GM21367 (cell line): ENCODE measurements at regions not wholly inside any gene's neighbourhood (a gene's known extent, or its start where the extent isn't known, plus 50 kb on each side); places are given as distances from the start of the nearest gene placed in this dataset.
A peak's percentile ranks its signal among the peaks of the same experiment; 100 is the strongest.
"Not testable (repeated sequence)": the region's sequence is repeated elsewhere in the genome, so short reads cannot be mapped to it uniquely, and the experiment has no call there.

Source experiments
- ATAC-seq: cut with Tn5 transposase; IDR thresholded peaks from one replicate; pipeline ENCODE4 v1.9.1; 2021; ENCODE audit not compliant: unreplicated experiment

- no peak for ATAC-seq
These were observed 466.2 kb upstream of the NR5A2 start for GRCh38 chr1:199561334-199561733.

- ATAC-seq, result no peak
These were observed 454.5 kb upstream of the NR5A2 start for GRCh38 chr1:199573047-199573446.

GRCh38 chr1:199574950-199575349 is 452.6 kb upstream of the NR5A2 start:
- no peak for ATAC-seq

- ATAC-seq, result no peak
These were observed 447.2 kb upstream of the NR5A2 start for GRCh38 chr1:199580300-199580699.

GRCh38 chr1:199585392-199585791 is 442.1 kb upstream of the NR5A2 start:
- no peak for ATAC-seq

- ATAC-seq, result peak; percentile 89
These were observed 436.8 kb upstream of the NR5A2 start for GRCh38 chr1:199590708-199591107.

- no peak for ATAC-seq
These were observed 436.0 kb upstream of the NR5A2 start for GRCh38 chr1:199591468-199591867.

GRCh38 chr1:199593475-199593874 is 434.0 kb upstream of the NR5A2 start:
- ATAC-seq, result no peak

GRCh38 chr1:199596448-199596847 is 431.1 kb upstream of the NR5A2 start:
- ATAC-seq, result not testable (repeated sequence)

GRCh38 chr1:199597152-199597551 is 430.4 kb upstream of the NR5A2 start:
- ATAC-seq, result no peak

- no peak for ATAC-seq
These were observed 419.1 kb upstream of the NR5A2 start for GRCh38 chr1:199608414-199608813.

GRCh38 chr1:199612976-199613774 is 414.3 kb upstream of the NR5A2 start:
- no peak for ATAC-seq

- ATAC-seq, result no peak
These were observed 410.6 kb upstream of the NR5A2 start for GRCh38 chr1:199616947-199617346.

GRCh38 chr1:199619223-199619622 is 408.3 kb upstream of the NR5A2 start:
- ATAC-seq, result no peak

- ATAC-seq, result not testable (repeated sequence)
These were observed 401.3 kb upstream of the NR5A2 start for GRCh38 chr1:199626228-199626627.

- no peak for ATAC-seq
These were observed 397.9 kb upstream of the NR5A2 start for GRCh38 chr1:199629624-199630023.

GRCh38 chr1:199639453-199639852 is 388.1 kb upstream of the NR5A2 start:
- no peak for ATAC-seq

- ATAC-seq, result no peak
These were observed 386.0 kb upstream of the NR5A2 start for GRCh38 chr1:199641531-199641930.

GRCh38 chr1:199644912-199645311 is 382.6 kb upstream of the NR5A2 start:
- no peak for ATAC-seq

GRCh38 chr1:199646761-199647160 is 380.7 kb upstream of the NR5A2 start:
- ATAC-seq, result no peak

GRCh38 chr1:199657449-199657848 is 370.1 kb upstream of the NR5A2 start:
- no peak for ATAC-seq

GRCh38 chr1:199660071-199660470 is 367.4 kb upstream of the NR5A2 start:
- no peak for ATAC-seq

GRCh38 chr1:199665371-199665770 is 362.1 kb upstream of the NR5A2 start:
- ATAC-seq, result no peak
